CD4-positive, alpha-beta T cell (primary cell): ENCODE measurements at regions not wholly inside any gene's neighbourhood (a gene's known extent, or its start where the extent isn't known, plus 50 kb on each side); places are given as distances from the start of the nearest gene placed in this dataset.

Experiments used
- ATAC-seq: fragments of 200-7000 bp; cut with Tn5 transposase; one replicate; pipeline ENCODE4 v1.10.0; 2022; ENCODE audit warnings: mild to moderate bottlenecking; ENCODE audit not compliant: poor library complexity
- CTCF ChIA-PET: fragments of 350-600 bp; sonication (Branson Sonifier 250); formaldehyde crosslinking; loops from one replicate; lab custom pipeline; 2021; ENCODE audit warnings: antibody characterized with exemption, inconsistent platforms; lab: Charles Lee
- POLR2A ChIA-PET: fragments of 350-600 bp; sonication (Branson Sonifier 250); formaldehyde crosslinking; loops from one replicate; lab custom pipeline; 2021; ENCODE audit warnings: antibody characterized with exemption, inconsistent platforms; lab: Charles Lee
- DNase-seq, 14 experiments: peaks; one replicate each; pipeline ENCODE4 v3.0.0-alpha.2; 2013 to 2020; ENCODE audit warnings: mixed read lengths in 2 of 14
- H3K27ac ChIP-seq, 2 donors: one replicate each; pipeline versions ENCODE4 v1.5.1 to v1.7.0; 2013; ENCODE audit warnings: low read length in 2 of 2, low read depth in 1 of 2, mild to moderate bottlenecking in 1 of 2
- H3K27me3 ChIP-seq, 2 experiments: 1 replicate in 1 of 2; 2 replicates in 1 of 2; pipeline versions ENCODE4 v1.6.1 to v1.7.0; 2013; ENCODE audit warnings: low read length in 2 of 2, control low read depth in 1 of 2, mild to moderate bottlenecking in 1 of 2, moderate library complexity in 1 of 2; ENCODE audit not compliant: insufficient read depth in 2 of 2, control insufficient read depth in 1 of 2
- H3K36me3 ChIP-seq: one replicate; pipeline ENCODE4 v1.6.1; 2013; ENCODE audit warnings: low read length, control low read depth; ENCODE audit not compliant: insufficient read depth
- H3K4me1 ChIP-seq: one replicate; pipeline ENCODE4 v1.6.1; 2013; ENCODE audit warnings: low read length, control low read depth; ENCODE audit not compliant: insufficient read depth
- H3K4me3 ChIP-seq: one replicate; pipeline ENCODE4 v1.5.1; 2013; ENCODE audit warnings: mild to moderate bottlenecking, low read length, moderate library complexity
- H3K9me3 ChIP-seq, 2 experiments: 1 replicate in 1 of 2; 2 replicates in 1 of 2; pipeline versions ENCODE4 v1.6.1 to v1.7.0; 2013; ENCODE audit warnings: low read length in 2 of 2, mild to moderate bottlenecking in 2 of 2, control low read depth in 1 of 2, moderate library complexity in 1 of 2; ENCODE audit not compliant: control insufficient read depth in 1 of 2, insufficient read depth in 1 of 2
- H3K27ac Mint-ChIP-seq: one replicate; pipeline ENCODE4 v1.8.0; 2020; ENCODE audit warnings: mixed read lengths
- H3K27me3 Mint-ChIP-seq: one replicate; pipeline ENCODE4 v1.8.0; 2021; ENCODE audit warnings: mixed read lengths
- H3K36me3 Mint-ChIP-seq: one replicate; pipeline ENCODE4 v1.8.0; 2021; ENCODE audit warnings: low read depth, mixed read lengths
- H3K4me1 Mint-ChIP-seq: one replicate; pipeline ENCODE4 v1.8.0; 2021; ENCODE audit warnings: low read depth, mixed read lengths
- H3K4me3 Mint-ChIP-seq: one replicate; pipeline ENCODE4 v1.8.0; 2020; ENCODE audit warnings: mild to moderate bottlenecking, mixed read lengths
- H3K9me3 Mint-ChIP-seq: one replicate; pipeline ENCODE4 v1.8.0; 2020; ENCODE audit warnings: mixed read lengths
- intact Hi-C, 2 experiments: fragments of 100-400 bp; cut with DNase I in 1 of 2; cut with micrococcal nuclease in 1 of 2; formaldehyde crosslinking; loops; one replicate each; pipeline versions ENCODE4 v1.15.1 to v1.9.0; 2023 to 2025; cut with DNase I, micrococcal nuclease
- TF ChIP-seq, protein P1 (sequence below): fragments of 200-600 bp; IDR thresholded peaks from one replicate; pipeline ENCODE4 v1.8.0; 2022; ENCODE audit warnings: antibody characterized with exemption, mild to moderate bottlenecking

DNA sequence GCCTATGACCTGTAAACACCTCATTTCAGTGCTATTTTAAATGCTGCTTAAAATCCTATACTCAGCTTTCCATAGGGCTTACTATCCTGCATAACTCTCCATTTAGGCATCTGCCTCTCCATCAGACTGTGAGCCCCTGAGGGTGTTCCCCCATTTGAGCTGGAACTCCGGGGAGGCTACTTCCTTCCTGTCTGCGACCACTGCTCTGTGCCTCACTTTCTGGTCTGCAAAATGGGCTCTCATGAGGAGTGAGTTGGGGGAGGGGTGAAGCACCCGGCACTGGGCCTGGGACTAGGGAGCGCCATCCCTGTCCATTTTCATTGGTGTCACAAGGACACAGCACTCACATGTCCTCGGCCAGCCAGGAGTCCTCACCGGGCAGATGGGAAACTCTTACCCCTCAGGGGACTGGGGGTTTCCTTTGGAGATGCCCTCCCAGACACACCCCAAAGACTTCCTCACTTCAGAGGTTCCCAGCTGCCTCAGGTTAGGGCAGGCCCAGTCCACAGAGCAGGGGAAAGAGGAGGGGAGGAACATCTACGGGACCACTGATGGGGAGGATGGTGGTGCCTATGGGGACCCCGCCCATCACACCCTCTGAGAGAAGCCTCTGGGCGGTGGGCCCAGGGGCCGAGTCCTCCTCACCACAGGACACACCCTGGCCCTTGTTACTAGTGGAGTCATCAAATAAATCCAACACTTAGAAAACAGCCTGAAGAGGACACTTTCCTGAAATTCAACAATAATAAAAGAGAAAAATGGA, 134.9 kb downstream of the MATN1 start:
- no peaks in the 10 kb centered on the region for H3K9me3 ChIP-seq
- no peak overlapping the region for H3K4me3 Mint-ChIP-seq
- peaks cover 95% of the 10 kb centered on the region for H3K27me3 Mint-ChIP-seq
- intact Hi-C loops: no loop called here
- TF ChIP-seq, protein P1, sequence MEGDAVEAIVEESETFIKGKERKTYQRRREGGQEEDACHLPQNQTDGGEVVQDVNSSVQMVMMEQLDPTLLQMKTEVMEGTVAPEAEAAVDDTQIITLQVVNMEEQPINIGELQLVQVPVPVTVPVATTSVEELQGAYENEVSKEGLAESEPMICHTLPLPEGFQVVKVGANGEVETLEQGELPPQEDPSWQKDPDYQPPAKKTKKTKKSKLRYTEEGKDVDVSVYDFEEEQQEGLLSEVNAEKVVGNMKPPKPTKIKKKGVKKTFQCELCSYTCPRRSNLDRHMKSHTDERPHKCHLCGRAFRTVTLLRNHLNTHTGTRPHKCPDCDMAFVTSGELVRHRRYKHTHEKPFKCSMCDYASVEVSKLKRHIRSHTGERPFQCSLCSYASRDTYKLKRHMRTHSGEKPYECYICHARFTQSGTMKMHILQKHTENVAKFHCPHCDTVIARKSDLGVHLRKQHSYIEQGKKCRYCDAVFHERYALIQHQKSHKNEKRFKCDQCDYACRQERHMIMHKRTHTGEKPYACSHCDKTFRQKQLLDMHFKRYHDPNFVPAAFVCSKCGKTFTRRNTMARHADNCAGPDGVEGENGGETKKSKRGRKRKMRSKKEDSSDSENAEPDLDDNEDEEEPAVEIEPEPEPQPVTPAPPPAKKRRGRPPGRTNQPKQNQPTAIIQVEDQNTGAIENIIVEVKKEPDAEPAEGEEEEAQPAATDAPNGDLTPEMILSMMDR: no peak
- no peaks in the 10 kb centered on the region for H3K4me1 ChIP-seq
- peaks cover 8% of the 10 kb centered on the region for H3K9me3 Mint-ChIP-seq
- peaks cover 16% of the 10 kb centered on the region in 2 experiments for H3K27me3 ChIP-seq
- POLR2A ChIA-PET: no interaction called here
- H3K27ac Mint-ChIP-seq: no peak overlapping the region
- H3K36me3 Mint-ChIP-seq: no peaks in the 10 kb centered on the region
- H3K36me3 ChIP-seq: no peaks in the 10 kb centered on the region
- no peak overlapping the region for H3K27ac ChIP-seq
- H3K4me1 Mint-ChIP-seq: no peaks in the 10 kb centered on the region
- no peak overlapping the region for H3K4me3 ChIP-seq
- DNase-seq (no peak), ATAC-seq (no peak)
- CTCF ChIA-PET: no interaction called here

DNA sequence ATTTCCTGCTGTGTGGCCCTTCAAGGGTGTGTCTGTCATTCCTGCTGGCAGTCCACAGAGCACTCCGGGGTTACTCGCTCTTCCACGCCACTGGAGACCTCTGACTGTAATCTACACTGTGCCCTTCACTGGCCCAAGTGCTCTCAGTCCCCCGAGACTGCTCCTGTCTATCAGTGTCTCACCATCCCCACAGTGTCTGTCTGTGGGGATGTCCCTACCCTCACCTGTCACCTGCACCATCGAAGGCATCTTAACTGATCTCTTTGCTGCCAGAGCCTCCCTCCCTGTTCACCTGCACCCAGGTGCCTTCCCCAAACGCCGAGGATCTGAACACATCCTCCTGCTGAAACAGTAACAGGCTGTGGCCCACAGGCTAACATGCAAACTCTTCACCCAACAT, 136.7 kb downstream of the MATN1 start:
- Mint-ChIP-seq H3K9me3 (peaks cover 15% of the 10 kb centered on the region), H3K4me1 (no peaks in the 10 kb centered on the region), H3K27ac (no peak overlapping the region), H3K4me3 (no peak overlapping the region), H3K27me3 (peaks cover 92% of the 10 kb centered on the region), H3K36me3 (no peaks in the 10 kb centered on the region)
- no peaks in the 10 kb centered on the region for H3K4me1 ChIP-seq
- CTCF ChIA-PET: no interaction called here
- no peaks in the 10 kb centered on the region for H3K36me3 ChIP-seq
- intact Hi-C loops: no loop called here
- DNase-seq (no peak), ATAC-seq (no peak)
- H3K9me3 ChIP-seq: no peaks in the 10 kb centered on the region
- POLR2A ChIA-PET: no interaction called here
- no peak overlapping the region for H3K4me3 ChIP-seq
- H3K27me3 ChIP-seq: peaks cover 16% of the 10 kb centered on the region in 2 experiments
- TF ChIP-seq, protein P1: no peak
- H3K27ac ChIP-seq: no peak overlapping the region

- CTCF ChIA-PET: no interaction called here
- Mint-ChIP-seq H3K36me3 (no peaks in the 10 kb centered on the region), H3K4me1 (no peaks in the 10 kb centered on the region), H3K27me3 (peaks cover 45% of the 10 kb centered on the region), H3K4me3 (no peak overlapping the region), H3K27ac (no peak overlapping the region), H3K9me3 (peaks cover 17% of the 10 kb centered on the region)
- Histone ChIP-seq H3K9me3 (peaks cover 0 to 5% of the 10 kb centered on the region in 2 experiments), H3K4me3 (no peak overlapping the region), H3K27ac (no peak overlapping the region), H3K27me3 (no peaks in the 10 kb centered on the region), H3K36me3 (no peaks in the 10 kb centered on the region), H3K4me1 (no peaks in the 10 kb centered on the region)
- ATAC-seq (no peak), DNase-seq (no peak)
- TF ChIP-seq, protein P1: no peak
- intact Hi-C loops: no loop called here
- POLR2A ChIA-PET: no interaction called here
Observed at GRCh38 chr1:30579580-30579979, 143.8 kb downstream of the MATN1 start.
